ENCODE measurements at regions not wholly inside any gene's neighbourhood (a gene's known extent, or its start where the extent isn't known, plus 50 kb on each side); places are given as distances from the start of the nearest gene placed in this dataset.

GRCh38 chr9:96115836-96116235 is 186.1 kb downstream of the HSD17B3 start:
- H3F3A ChIP-seq (ENCODE audit: control insufficient read depth, insufficient read depth): no peaks in the 10 kb centered on the region
- H4K20me1 ChIP-seq (ENCODE audit: control insufficient read depth, insufficient read depth, low read depth, low read length): no peaks in the 10 kb centered on the region
- H3K4me1 ChIP-seq (ENCODE audit: control insufficient read depth, low read length): no peaks in the 10 kb centered on the region
- H3K9me3 ChIP-seq (ENCODE audit: control insufficient read depth, insufficient read depth, low read length): peaks cover 3% of the 10 kb centered on the region; the same call in 1 of the 2 replicates
- no peaks in the 10 kb centered on the region for H3K9me2 ChIP-seq (replicated peaks; ENCODE audit: control insufficient read depth, low read length)
- no peaks in the 10 kb centered on the region for H3K36me3 ChIP-seq (ENCODE audit: control insufficient read depth, low read length)
- TF ChIP-seq, protein P1, sequence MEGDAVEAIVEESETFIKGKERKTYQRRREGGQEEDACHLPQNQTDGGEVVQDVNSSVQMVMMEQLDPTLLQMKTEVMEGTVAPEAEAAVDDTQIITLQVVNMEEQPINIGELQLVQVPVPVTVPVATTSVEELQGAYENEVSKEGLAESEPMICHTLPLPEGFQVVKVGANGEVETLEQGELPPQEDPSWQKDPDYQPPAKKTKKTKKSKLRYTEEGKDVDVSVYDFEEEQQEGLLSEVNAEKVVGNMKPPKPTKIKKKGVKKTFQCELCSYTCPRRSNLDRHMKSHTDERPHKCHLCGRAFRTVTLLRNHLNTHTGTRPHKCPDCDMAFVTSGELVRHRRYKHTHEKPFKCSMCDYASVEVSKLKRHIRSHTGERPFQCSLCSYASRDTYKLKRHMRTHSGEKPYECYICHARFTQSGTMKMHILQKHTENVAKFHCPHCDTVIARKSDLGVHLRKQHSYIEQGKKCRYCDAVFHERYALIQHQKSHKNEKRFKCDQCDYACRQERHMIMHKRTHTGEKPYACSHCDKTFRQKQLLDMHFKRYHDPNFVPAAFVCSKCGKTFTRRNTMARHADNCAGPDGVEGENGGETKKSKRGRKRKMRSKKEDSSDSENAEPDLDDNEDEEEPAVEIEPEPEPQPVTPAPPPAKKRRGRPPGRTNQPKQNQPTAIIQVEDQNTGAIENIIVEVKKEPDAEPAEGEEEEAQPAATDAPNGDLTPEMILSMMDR (IDR thresholded peaks at IDR 0.05; ENCODE audit: low read depth, low read length, poor library complexity, severe bottlenecking): no peak
- TF ChIP-seq EZH2phosphoT487 (IDR thresholded peaks at IDR 0.05; ENCODE audit: borderline replicate concordance, low read length): no peak
- no peaks in the 10 kb centered on the region for H3K79me2 ChIP-seq (ENCODE audit: control insufficient read depth, low read length)
- no peak overlapping the region for H3K4me3 ChIP-seq (ENCODE audit: low read length)
- H3K27me3 ChIP-seq (ENCODE audit: control insufficient read depth, low read length): peaks cover 2% of the 10 kb centered on the region; the same call in 1 of the 2 replicates
- no peak overlapping the region for H3K27ac ChIP-seq (ENCODE audit: low read depth, low read length)
- H3K4me2 ChIP-seq (ENCODE audit: low read length): no peak overlapping the region

- no peak overlapping the region for H3K27ac ChIP-seq (ENCODE audit: low read depth, low read length)
- H3K9me3 ChIP-seq (ENCODE audit: control insufficient read depth, insufficient read depth, low read length): no peaks in the 10 kb centered on the region
- no peaks in the 10 kb centered on the region for H3K9me2 ChIP-seq (replicated peaks; ENCODE audit: control insufficient read depth, low read length)
- TF ChIP-seq, protein P1 (IDR thresholded peaks at IDR 0.05; ENCODE audit: low read depth, low read length, poor library complexity, severe bottlenecking): no peak
- no peak for TF ChIP-seq EZH2phosphoT487 (IDR thresholded peaks at IDR 0.05; ENCODE audit: borderline replicate concordance, low read length)
- H3K4me1 ChIP-seq (ENCODE audit: control insufficient read depth, low read length): no peaks in the 10 kb centered on the region
- H3K36me3 ChIP-seq (ENCODE audit: control insufficient read depth, low read length): no peaks in the 10 kb centered on the region
- H3F3A ChIP-seq (ENCODE audit: control insufficient read depth, insufficient read depth): no peaks in the 10 kb centered on the region
- H4K20me1 ChIP-seq (ENCODE audit: control insufficient read depth, insufficient read depth, low read depth, low read length): no peaks in the 10 kb centered on the region
- no peaks in the 10 kb centered on the region for H3K27me3 ChIP-seq (ENCODE audit: control insufficient read depth, low read length)
- no peaks in the 10 kb centered on the region for H3K79me2 ChIP-seq (ENCODE audit: control insufficient read depth, low read length)
- H3K4me3 ChIP-seq (ENCODE audit: low read length): no peak overlapping the region
- no peak overlapping the region for H3K4me2 ChIP-seq (ENCODE audit: low read length)
Observed at GRCh38 chr9:96113032-96113431, 188.9 kb downstream of the HSD17B3 start.

DNA sequence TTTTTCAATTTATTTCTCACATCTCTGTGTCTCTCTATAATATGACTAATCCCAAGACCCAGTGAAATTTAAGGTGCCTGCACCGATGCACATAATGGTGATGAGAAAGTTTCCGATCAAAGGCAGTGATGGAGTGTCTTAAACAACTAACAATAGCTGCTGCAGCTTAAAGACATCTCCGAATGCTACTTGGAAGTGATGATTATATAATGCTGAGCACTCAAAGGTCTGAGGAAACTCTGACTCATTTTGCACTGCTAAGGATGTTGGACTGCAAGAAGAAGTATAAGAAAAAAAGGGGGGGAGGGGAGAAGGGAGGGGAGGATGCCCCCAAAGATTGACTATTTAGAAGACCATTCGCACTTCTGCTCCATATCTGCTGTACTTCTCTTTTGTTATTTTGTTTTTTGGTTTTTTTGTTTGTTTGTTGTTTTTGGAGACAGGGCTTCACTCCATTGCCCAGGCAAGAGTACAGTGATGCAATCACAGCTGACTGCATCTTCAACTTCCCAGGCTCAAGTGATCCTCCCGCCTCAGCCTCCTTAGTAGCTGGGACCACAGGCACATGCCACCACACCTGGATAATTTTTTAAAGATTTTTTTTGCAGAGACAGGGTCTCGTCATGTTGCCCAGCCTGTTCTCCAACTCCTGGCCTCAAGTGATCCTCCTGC is 192.2 kb downstream of the HSD17B3 start:
- Histone ChIP-seq H3K9me3 (ENCODE audit: control insufficient read depth, insufficient read depth, low read length) (no peaks in the 10 kb centered on the region), H3K9me2 (replicated peaks; ENCODE audit: control insufficient read depth, low read length) (no peaks in the 10 kb centered on the region), H3K27ac (ENCODE audit: low read depth, low read length) (no peak overlapping the region), H3K27me3 (ENCODE audit: control insufficient read depth, low read length) (peaks cover 6% of the 10 kb centered on the region), H3K4me1 (ENCODE audit: control insufficient read depth, low read length) (no peaks in the 10 kb centered on the region), H3K4me3 (ENCODE audit: low read length) (no peak overlapping the region), H3K79me2 (ENCODE audit: control insufficient read depth, low read length) (no peaks in the 10 kb centered on the region), H3K4me2 (ENCODE audit: low read length) (no peak overlapping the region), H3F3A (ENCODE audit: control insufficient read depth, insufficient read depth) (no peaks in the 10 kb centered on the region), H3K36me3 (ENCODE audit: control insufficient read depth, low read length) (no peaks in the 10 kb centered on the region), H4K20me1 (ENCODE audit: control insufficient read depth, insufficient read depth, low read depth, low read length) (no peaks in the 10 kb centered on the region; the same call in 1 of the 2 replicates)
- TF ChIP-seq, protein P1 (IDR thresholded peaks at IDR 0.05; ENCODE audit: low read depth, low read length, poor library complexity, severe bottlenecking): no peak
- no peak for TF ChIP-seq EZH2phosphoT487 (IDR thresholded peaks at IDR 0.05; ENCODE audit: borderline replicate concordance, low read length)

All from DOHH2 (cell line).